ENCODE measurements at regions not wholly inside any gene's neighbourhood (a gene's known extent, or its start where the extent isn't known, plus 50 kb on each side); places are given as distances from the start of the nearest gene placed in this dataset. TPM values are rescaled to one million over a fixed set of nuclear protein-coding genes. Genes with fewer than 3 reads are reported as not detected.

DNA sequence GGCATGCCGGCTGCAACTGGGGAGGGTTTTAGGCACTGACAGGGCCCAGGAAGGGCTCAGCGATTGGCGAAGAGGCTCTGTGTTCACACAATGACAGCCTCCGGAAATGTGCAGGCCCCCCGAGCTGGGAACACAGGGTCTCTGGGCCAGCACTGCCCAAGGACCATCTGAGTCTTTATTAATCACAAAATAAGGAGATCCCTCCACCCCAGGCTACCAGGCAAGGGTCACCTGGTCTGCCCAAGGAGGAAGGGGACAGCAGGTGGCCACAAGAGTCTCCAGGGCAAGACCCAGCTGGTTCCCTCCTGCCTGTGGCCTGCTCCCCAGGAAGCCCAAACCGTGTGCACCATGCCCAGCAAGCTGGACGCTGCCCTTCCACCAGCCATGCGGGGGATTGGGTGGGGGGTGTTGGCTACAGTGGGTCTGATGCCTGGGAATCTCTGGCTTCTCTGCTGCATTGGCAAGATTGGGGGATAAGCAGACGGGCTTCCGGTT is 52.1 kb upstream of the TNRC6C start:
- Histone ChIP-seq H3K4me3 (ENCODE audit: insufficient read depth, low read length) (no peak overlapping the region), H3K27me3 (ENCODE audit: insufficient read depth, low read length) (peaks cover 55% of the 10 kb centered on the region), H3K36me3 (ENCODE audit: insufficient read depth, low read length) (no peaks in the 10 kb centered on the region), H4K20me1 (ENCODE audit: insufficient read depth, low read length) (no peaks in the 10 kb centered on the region), H2AFZ (ENCODE audit: low read length) (no peak overlapping the region), H3K79me2 (ENCODE audit: insufficient read depth, low read length) (no peaks in the 10 kb centered on the region), H3K9me3 (ENCODE audit: low read depth, low read length) (no peaks in the 10 kb centered on the region), H3K4me1 (ENCODE audit: insufficient read depth, low read length) (no peaks in the 10 kb centered on the region), H3K4me2 (ENCODE audit: insufficient read depth, low read length) (no peak overlapping the region), H3K27ac (ENCODE audit: low read depth, low read length) (no peak overlapping the region)
- TF ChIP-seq CTCF (IDR thresholded peaks at IDR 0.05; ENCODE audit: extremely low read depth, low read depth, low read length): no peak
- peak; percentile 44 for DNase-seq (ENCODE audit: insufficient read length, low spot score, missing footprints)

GRCh38 chr17:77907497-77908461 is 50.7 kb upstream of the TNRC6C start:
- H3K4me1 ChIP-seq (ENCODE audit: insufficient read depth, low read length): no peaks in the 10 kb centered on the region
- no peak for DNase-seq (ENCODE audit: insufficient read length, low spot score, missing footprints)

GRCh38 chr17:77908501-77908900 is 50.0 kb upstream of the TNRC6C start:
- peaks cover 48% of the 10 kb centered on the region for H3K27me3 ChIP-seq (ENCODE audit: insufficient read depth, low read length)
- H4K20me1 ChIP-seq (ENCODE audit: insufficient read depth, low read length): no peaks in the 10 kb centered on the region
- no peak overlapping the region for H2AFZ ChIP-seq (ENCODE audit: low read length)
- H3K4me3 ChIP-seq (ENCODE audit: insufficient read depth, low read length): no peak overlapping the region
- no peaks in the 10 kb centered on the region for H3K36me3 ChIP-seq (ENCODE audit: insufficient read depth, low read length)
- no peaks in the 10 kb centered on the region for H3K9me3 ChIP-seq (ENCODE audit: low read depth, low read length)
- no peaks in the 10 kb centered on the region for H3K79me2 ChIP-seq (ENCODE audit: insufficient read depth, low read length)
- no peak overlapping the region for H3K27ac ChIP-seq (ENCODE audit: low read depth, low read length)
- TF ChIP-seq CTCF (IDR thresholded peaks at IDR 0.05; ENCODE audit: extremely low read depth, low read depth, low read length): no peak
- peak; percentile 66 for DNase-seq (ENCODE audit: insufficient read length, low spot score, missing footprints)
- H3K4me1 ChIP-seq (ENCODE audit: insufficient read depth, low read length): no peaks in the 10 kb centered on the region
- no peak overlapping the region for H3K4me2 ChIP-seq (ENCODE audit: insufficient read depth, low read length)

More at GRCh38 chr17:77907497-77908461, 50.7 kb upstream of the TNRC6C start:
- Histone ChIP-seq H3K79me2 (ENCODE audit: insufficient read depth, low read length) (no peaks in the 10 kb centered on the region), H3K27me3 (ENCODE audit: insufficient read depth, low read length) (peaks cover 48% of the 10 kb centered on the region), H3K36me3 (ENCODE audit: insufficient read depth, low read length) (no peaks in the 10 kb centered on the region), H4K20me1 (ENCODE audit: insufficient read depth, low read length) (no peaks in the 10 kb centered on the region), H3K9me3 (ENCODE audit: low read depth, low read length) (no peaks in the 10 kb centered on the region), H3K4me2 (ENCODE audit: insufficient read depth, low read length) (no peak overlapping the region), H3K4me3 (ENCODE audit: insufficient read depth, low read length) (no peak overlapping the region), H2AFZ (ENCODE audit: low read length) (no peak overlapping the region), H3K27ac (ENCODE audit: low read depth, low read length) (no peak overlapping the region)
- TF ChIP-seq CTCF (IDR thresholded peaks at IDR 0.05; ENCODE audit: extremely low read depth, low read depth, low read length): no peak

Small RNA genes in the stretch of these regions (small RNA-seq; reads per million reads assigned to genes)
- not detected for gene MIR4316
- not detected for gene RF00019
